ENCODE measurements at regions not wholly inside any gene's neighbourhood (a gene's known extent, or its start where the extent isn't known, plus 50 kb on each side); places are given as distances from the start of the nearest gene placed in this dataset.

DNA sequence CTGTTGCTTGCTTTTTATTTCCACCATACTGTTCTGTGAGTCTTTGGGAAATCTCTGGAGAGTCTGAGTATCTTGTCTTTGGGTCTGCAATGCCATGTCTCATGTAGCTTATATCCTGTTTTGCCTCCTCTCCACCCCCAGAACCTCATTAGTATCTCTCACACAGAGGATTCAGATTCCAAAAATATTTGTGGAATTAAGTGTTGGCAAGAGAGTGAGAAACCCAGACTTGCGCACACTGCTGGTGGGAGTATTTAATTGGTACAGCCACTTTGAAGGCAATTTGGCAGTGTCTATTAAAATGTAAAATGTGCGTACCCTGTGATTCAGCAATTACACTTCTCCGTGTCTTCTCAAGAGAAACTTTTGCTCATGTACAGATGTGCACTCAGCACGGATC lies 68.6 kb downstream of the ZNF621 start:
- no peak overlapping the region for H3K27ac ChIP-seq
- TF ChIP-seq ZFX (IDR thresholded peaks at IDR 0.05; ENCODE audit: borderline replicate concordance): no peak

DNA sequence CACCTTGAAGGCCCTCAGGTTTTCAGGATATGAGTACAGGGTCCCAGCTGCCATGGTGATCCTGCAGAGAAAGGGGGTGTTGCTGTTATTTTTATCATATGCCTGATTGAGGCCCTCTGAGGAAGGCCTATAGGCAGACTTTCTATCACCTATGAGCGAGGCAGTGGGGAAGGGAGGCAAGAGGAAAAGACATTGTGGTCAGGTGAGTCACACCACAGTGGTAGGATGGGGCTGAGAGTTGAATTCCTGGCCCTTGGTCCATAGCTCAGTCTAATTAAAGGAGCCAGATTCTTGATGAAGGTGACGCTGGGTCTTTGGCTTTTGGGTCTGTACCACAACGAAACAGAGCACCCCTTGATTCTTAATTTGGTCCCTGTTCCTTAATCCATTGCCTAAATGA lies 72.7 kb downstream of the ZNF621 start:
- TF ChIP-seq ZFX (IDR thresholded peaks at IDR 0.05; ENCODE audit: borderline replicate concordance): no peak
- H3K27ac ChIP-seq: no peak overlapping the region

DNA sequence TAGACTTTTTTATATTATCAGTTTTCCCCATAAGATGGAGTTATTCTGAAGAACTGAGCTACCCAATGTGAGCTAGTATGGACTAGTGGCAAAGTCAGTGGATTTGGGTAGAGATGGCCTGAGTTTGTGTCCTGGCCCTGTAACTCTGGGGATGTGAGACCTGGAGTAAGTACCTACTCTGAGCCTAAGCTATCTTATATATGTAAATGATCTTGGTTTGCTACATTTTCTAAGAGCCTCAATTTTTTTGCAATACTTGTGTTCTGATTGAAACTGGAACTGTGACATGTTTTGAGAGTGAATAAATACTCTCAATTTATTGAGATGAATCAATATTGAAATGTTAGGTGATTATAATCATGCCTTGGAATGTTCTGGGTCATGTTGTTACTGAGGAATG lies 73.6 kb downstream of the ZNF621 start:
- H3K27ac ChIP-seq: no peak overlapping the region
- TF ChIP-seq ZFX (IDR thresholded peaks at IDR 0.05; ENCODE audit: borderline replicate concordance): no peak
- TF ChIP-seq, protein P1, sequence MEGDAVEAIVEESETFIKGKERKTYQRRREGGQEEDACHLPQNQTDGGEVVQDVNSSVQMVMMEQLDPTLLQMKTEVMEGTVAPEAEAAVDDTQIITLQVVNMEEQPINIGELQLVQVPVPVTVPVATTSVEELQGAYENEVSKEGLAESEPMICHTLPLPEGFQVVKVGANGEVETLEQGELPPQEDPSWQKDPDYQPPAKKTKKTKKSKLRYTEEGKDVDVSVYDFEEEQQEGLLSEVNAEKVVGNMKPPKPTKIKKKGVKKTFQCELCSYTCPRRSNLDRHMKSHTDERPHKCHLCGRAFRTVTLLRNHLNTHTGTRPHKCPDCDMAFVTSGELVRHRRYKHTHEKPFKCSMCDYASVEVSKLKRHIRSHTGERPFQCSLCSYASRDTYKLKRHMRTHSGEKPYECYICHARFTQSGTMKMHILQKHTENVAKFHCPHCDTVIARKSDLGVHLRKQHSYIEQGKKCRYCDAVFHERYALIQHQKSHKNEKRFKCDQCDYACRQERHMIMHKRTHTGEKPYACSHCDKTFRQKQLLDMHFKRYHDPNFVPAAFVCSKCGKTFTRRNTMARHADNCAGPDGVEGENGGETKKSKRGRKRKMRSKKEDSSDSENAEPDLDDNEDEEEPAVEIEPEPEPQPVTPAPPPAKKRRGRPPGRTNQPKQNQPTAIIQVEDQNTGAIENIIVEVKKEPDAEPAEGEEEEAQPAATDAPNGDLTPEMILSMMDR (IDR thresholded peaks at IDR 0.05): no peak

DNA sequence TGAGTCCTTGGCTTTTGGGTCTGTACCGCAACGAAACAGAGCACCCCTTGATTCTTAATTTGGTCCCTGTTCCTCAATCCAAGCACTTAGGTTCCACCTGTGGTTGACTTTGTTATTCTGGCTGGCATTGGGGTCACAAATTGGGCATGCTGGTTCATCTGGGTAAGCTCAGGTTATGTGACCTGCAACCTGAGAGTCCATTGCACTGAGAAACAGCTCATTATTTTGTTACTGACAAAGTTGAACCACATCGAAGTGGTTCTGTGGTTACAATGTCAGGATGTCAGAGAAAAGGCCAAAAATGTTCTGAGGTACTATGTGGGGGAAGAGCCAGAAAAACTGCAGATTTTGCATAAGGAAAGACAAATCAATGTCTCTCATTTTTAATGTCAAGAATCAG lies 74.2 kb downstream of the ZNF621 start:
- TF ChIP-seq ZFX (IDR thresholded peaks at IDR 0.05; ENCODE audit: borderline replicate concordance): no peak
- TF ChIP-seq, protein P1 (IDR thresholded peaks at IDR 0.05): no peak
- H3K27ac ChIP-seq: no peak overlapping the region

DNA sequence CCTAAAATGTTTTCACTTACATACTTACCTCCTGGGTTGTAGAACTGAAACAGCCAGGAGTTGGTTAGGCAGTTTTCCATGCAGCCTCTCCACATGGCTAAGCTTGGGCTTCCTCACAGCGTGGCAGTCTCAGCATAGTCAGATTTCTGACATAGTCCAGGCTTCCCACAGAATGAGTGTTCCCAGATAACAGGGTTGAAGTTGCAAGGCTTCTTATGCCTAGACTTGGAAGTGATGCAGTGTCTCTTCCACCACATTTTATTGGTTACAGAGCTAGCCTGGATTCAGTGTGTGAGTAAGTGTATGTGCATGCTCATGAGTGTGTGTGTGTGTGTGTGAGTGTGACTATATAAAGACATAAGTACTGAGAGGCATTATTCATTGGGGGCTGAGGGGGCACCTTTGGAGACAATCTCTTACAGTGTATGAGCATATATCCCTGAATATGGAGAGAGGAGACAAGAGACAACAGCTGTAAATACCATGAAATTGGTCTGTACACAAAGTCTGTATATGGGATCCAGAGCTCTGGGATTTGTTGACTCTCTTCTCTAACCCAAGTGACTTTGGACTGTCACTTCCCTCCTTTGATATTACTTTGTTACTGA lies 78.1 kb downstream of the ZNF621 start:
- TF ChIP-seq ZFX (IDR thresholded peaks at IDR 0.05; ENCODE audit: borderline replicate concordance): no peak
- TF ChIP-seq, protein P1 (IDR thresholded peaks at IDR 0.05): no peak
- H3K27ac ChIP-seq: no peak overlapping the region

DNA sequence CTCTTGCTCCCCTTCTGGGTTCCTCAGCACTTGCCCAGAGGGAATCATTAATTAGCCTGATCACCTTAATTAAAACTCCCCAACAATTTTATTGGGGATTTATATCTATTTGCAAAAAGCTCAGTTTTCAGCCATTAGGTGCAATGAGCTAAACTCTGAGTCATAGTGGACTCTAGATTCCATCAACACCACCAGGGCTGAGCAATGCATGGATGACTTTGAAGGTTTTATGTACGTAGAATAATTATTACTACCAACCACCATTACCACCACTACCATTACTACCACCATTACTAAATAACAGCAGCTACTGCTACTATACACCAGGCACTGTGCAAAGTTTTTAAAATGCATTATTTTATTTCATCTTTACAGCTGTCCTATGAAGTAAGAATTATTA lies 81.2 kb downstream of the ZNF621 start:
- H3K27ac ChIP-seq: no peak overlapping the region
- TF ChIP-seq, protein P1 (IDR thresholded peaks at IDR 0.05): no peak
- no peak for TF ChIP-seq ZFX (IDR thresholded peaks at IDR 0.05; ENCODE audit: borderline replicate concordance)

DNA sequence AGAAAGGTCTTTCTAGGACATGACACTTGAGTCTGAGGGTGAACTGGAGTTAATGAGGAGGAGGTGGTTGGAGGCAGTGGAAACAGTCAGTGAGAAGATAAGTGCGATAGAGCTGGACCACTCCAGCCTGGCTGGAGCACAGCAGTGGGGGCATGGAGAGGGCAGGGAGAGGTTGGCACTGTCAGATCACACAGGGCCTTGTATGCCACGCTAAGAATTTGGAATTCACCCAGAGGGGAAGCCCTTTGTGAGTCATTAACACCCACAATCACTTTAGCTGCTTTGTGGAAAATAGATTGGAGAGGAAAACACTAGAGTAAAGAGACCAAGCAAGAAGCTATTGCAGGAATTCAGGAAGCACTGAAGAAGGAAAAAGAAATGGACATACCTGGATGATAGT lies 83.3 kb downstream of the ZNF621 start:
- TF ChIP-seq, protein P1 (IDR thresholded peaks at IDR 0.05): no peak
- TF ChIP-seq ZFX (IDR thresholded peaks at IDR 0.05; ENCODE audit: borderline replicate concordance): no peak
- no peak overlapping the region for H3K27ac ChIP-seq

DNA sequence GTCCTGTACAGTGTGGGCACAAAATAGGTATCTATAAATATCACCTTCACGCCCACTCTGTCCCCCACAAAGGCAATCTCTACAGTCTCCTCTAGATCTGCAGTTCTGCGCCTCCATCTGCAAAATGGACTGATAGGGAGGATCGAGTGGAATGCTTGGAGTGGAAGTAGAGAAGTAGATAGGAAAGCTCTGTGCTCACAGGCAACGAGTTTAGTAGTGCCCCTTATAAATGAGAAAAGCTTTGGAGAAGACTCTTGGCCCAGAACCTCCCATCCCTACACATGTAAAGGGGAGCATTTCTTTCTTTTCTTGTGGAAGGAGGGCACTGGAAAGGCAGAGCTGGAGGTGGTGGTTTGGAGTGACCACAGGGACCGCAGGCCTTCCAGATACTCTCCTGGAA lies 88.5 kb downstream of the ZNF621 start:
- no peak overlapping the region for H3K27ac ChIP-seq
- TF ChIP-seq, protein P1 (IDR thresholded peaks at IDR 0.05): no peak
- TF ChIP-seq ZFX (IDR thresholded peaks at IDR 0.05; ENCODE audit: borderline replicate concordance): no peak
